PC-9 (cell line): ENCODE measurements at regions not wholly inside any gene's neighbourhood (a gene's known extent, or its start where the extent isn't known, plus 50 kb on each side); places are given as distances from the start of the nearest gene placed in this dataset.
"Not testable (repeated sequence)": the region's sequence is repeated elsewhere in the genome, so short reads cannot be mapped to it uniquely, and the experiment has no call there.

Experiments
- CTCF ChIP-seq: fragments of 200-600 bp; sonication (generic); conservative IDR thresholded peaks from 2 replicates; pipeline ENCODE4 v1.6.1; 2017; ENCODE audit warnings: mixed run types, antibody characterized with exemption, mild to moderate bottlenecking, moderate library complexity
- EZH2 ChIP-seq: fragments of 200-600 bp; sonication (generic); IDR thresholded peaks from 2 replicates; pipeline ENCODE4 v1.8.0; 2017; ENCODE audit warnings: antibody characterized with exemption, low read depth

DNA sequence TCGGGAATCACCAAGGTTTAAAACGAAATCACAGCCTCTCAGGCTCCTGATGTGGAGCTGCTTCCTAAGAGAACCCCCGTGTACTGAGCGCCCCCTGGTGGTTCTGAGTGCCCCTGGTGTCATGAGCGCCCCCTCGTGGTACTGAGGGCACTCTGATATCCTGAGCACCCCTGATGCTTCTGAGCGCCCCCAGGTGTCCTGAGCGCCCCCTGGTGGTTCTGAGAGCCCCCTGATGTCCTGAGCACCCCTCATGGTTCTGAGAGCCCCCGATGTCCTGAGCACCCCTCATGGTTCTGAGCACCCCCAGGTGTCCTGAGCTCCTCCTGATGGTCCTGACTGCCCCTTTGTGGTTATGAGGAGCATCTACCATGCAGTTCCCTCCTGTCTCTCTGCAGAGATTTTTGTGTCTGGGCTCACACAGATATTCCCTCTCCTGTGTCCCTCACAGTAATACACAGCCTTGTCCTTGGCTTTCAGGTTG lies 1092.1 kb downstream of the TMEM121 start:
- TF ChIP-seq CTCF = peak; percentile 76
- not testable (repeated sequence) for TF ChIP-seq EZH2
